ENCODE measurements at regions not wholly inside any gene's neighbourhood (a gene's known extent, or its start where the extent isn't known, plus 50 kb on each side); places are given as distances from the start of the nearest gene placed in this dataset.

- Histone ChIP-seq H3K79me2 (replicated peaks; ENCODE audit: insufficient read depth) (no peaks in the 10 kb centered on the region), H3F3A (replicated peaks; ENCODE audit: low read depth) (no peaks in the 10 kb centered on the region), H3K9me2 (ENCODE audit: insufficient read depth) (no peaks in the 10 kb centered on the region), H3K4me1 (ENCODE audit: insufficient read depth) (peaks cover 13% of the 10 kb centered on the region), H3K27ac (ENCODE audit: low read depth) (no peak overlapping the region), H3K4me2 (no peak overlapping the region; the same call in 1 of the 2 replicates), H3K36me3 (ENCODE audit: insufficient read depth) (no peaks in the 10 kb centered on the region), H4K20me1 (replicated peaks; ENCODE audit: insufficient read depth) (no peaks in the 10 kb centered on the region), H2AFZ (no peak overlapping the region), H3K27me3 (ENCODE audit: insufficient read depth) (no peaks in the 10 kb centered on the region), H3K4me3 (no peak overlapping the region)
- Mint-ChIP-seq H3K4me3 (no peak overlapping the region; the same call in 2 of the 3 replicates), H3K9me3 (no peaks in the 10 kb centered on the region), H3K27me3 (ENCODE audit: insufficient read depth, low read depth, poor library complexity) (peaks cover 6% of the 10 kb centered on the region), H3K36me3 (ENCODE audit: low read depth) (no peaks in the 10 kb centered on the region), H3K4me1 (peaks cover 15% of the 10 kb centered on the region), H3K27ac (no peak overlapping the region)
- DNase-seq (ENCODE audit: low spot score) (no peak), ATAC-seq (no peak)
- TF ChIP-seq ETS1 (IDR thresholded peaks at IDR 0.05) (no peak), ZNF331 (CRISPR knock-in tag; IDR thresholded peaks at IDR 0.05; ENCODE audit: low read depth) (no peak), POLR2AphosphoS5 (IDR thresholded peaks at IDR 0.05; ENCODE audit: low read depth) (no peak), ZNF114 (CRISPR knock-in tag; IDR thresholded peaks at IDR 0.05) (no peak), CTCF (conservative IDR thresholded peaks at IDR 0.05; ENCODE audit: low read depth in 2 of 2) (no peak), EZH2phosphoT487 (IDR thresholded peaks at IDR 0.05; ENCODE audit: unreplicated experiment) (no peak), NANOG (IDR thresholded peaks at IDR 0.05; ENCODE audit: borderline replicate concordance) (no peak)
Observed at GRCh38 chr14:94868772-94869072, 98.8 kb upstream of the GSC start.

- no peaks in the 10 kb centered on the region for H3K79me2 ChIP-seq (replicated peaks; ENCODE audit: insufficient read depth)
- no peak overlapping the region; the same call in 2 of the 3 replicates for H3K4me3 Mint-ChIP-seq
- H3K4me1 Mint-ChIP-seq: peaks cover 15% of the 10 kb centered on the region
- DNase-seq (ENCODE audit: low spot score) (peak; percentile 37), ATAC-seq (peak; percentile 69)
- no peaks in the 10 kb centered on the region for H3K27me3 ChIP-seq (ENCODE audit: insufficient read depth)
- H2AFZ ChIP-seq: no peak overlapping the region
- H3K9me3 Mint-ChIP-seq: no peaks in the 10 kb centered on the region
- peaks cover 6% of the 10 kb centered on the region for H3K27me3 Mint-ChIP-seq (ENCODE audit: insufficient read depth, low read depth, poor library complexity)
- H3K4me3 ChIP-seq: no peak overlapping the region
- TF ChIP-seq EZH2 (IDR thresholded peaks at IDR 0.05; ENCODE audit: low read depth, unreplicated experiment) (no peak), JUNB (IDR thresholded peaks at IDR 0.05; ENCODE audit: unreplicated experiment) (no peak), STAT1 (IDR thresholded peaks at IDR 0.05; ENCODE audit: unreplicated experiment) (no peak), ETS1 (IDR thresholded peaks at IDR 0.05) (no peak), CTCF (conservative IDR thresholded peaks at IDR 0.05; ENCODE audit: low read depth in 2 of 2) (no peak), NANOG (IDR thresholded peaks at IDR 0.05; ENCODE audit: borderline replicate concordance) (no peak), ZNF331 (CRISPR knock-in tag; IDR thresholded peaks at IDR 0.05; ENCODE audit: low read depth) (no peak), ZNF114 (CRISPR knock-in tag; IDR thresholded peaks at IDR 0.05) (no peak), CREB1 (CRISPR knock-in tag; IDR thresholded peaks at IDR 0.05; ENCODE audit: low read depth) (no peak), REST (IDR thresholded peaks at IDR 0.05; ENCODE audit: unreplicated experiment) (no peak), POLR2AphosphoS5 (IDR thresholded peaks at IDR 0.05; ENCODE audit: low read depth) (no peak), EZH2phosphoT487 (IDR thresholded peaks at IDR 0.05; ENCODE audit: unreplicated experiment) (no peak)
- no peak overlapping the region for H3K27ac Mint-ChIP-seq
- H3K4me1 ChIP-seq (ENCODE audit: insufficient read depth): peaks cover 13% of the 10 kb centered on the region
- no peak overlapping the region for H3K27ac ChIP-seq (ENCODE audit: low read depth)
- no peaks in the 10 kb centered on the region for H3K36me3 Mint-ChIP-seq (ENCODE audit: low read depth)
- no peaks in the 10 kb centered on the region for H3F3A ChIP-seq (replicated peaks; ENCODE audit: low read depth)
- no peak overlapping the region; the same call in 1 of the 2 replicates for H3K4me2 ChIP-seq
- no peaks in the 10 kb centered on the region for H4K20me1 ChIP-seq (replicated peaks; ENCODE audit: insufficient read depth)
- H3K9me2 ChIP-seq (ENCODE audit: insufficient read depth): no peaks in the 10 kb centered on the region
- H3K36me3 ChIP-seq (ENCODE audit: insufficient read depth): no peaks in the 10 kb centered on the region
Observed at GRCh38 chr14:94867946-94868771, 98.2 kb upstream of the GSC start.
